Peyer's patch (tissue), 4 donors: ENCODE measurements at regions not wholly inside any gene's neighbourhood (a gene's known extent, or its start where the extent isn't known, plus 50 kb on each side); places are given as distances from the start of the nearest gene placed in this dataset.

Experiments used
- POLR2A ChIP-seq, 2 donors: fragments of 450-650 bp; IDR thresholded peaks; one replicate each; pipeline ENCODE4 v1.5.1; 2017; ENCODE audit warnings: antibody characterized with exemption in 2 of 2, mild to moderate bottlenecking in 2 of 2, moderate library complexity in 2 of 2
- TF ChIP-seq, protein P1 (sequence below), 6 experiments: fragments of 450-650 bp in 4 of 6; fragments of 200-600 bp in 2 of 6; sonication (generic) in 1 of 6; IDR thresholded peaks; one replicate each; pipeline ENCODE4 v1.5.1; 2017 to 2019; ENCODE audit warnings: antibody characterized with exemption in 6 of 6, mild to moderate bottlenecking in 3 of 6, moderate library complexity in 1 of 6

DNA sequence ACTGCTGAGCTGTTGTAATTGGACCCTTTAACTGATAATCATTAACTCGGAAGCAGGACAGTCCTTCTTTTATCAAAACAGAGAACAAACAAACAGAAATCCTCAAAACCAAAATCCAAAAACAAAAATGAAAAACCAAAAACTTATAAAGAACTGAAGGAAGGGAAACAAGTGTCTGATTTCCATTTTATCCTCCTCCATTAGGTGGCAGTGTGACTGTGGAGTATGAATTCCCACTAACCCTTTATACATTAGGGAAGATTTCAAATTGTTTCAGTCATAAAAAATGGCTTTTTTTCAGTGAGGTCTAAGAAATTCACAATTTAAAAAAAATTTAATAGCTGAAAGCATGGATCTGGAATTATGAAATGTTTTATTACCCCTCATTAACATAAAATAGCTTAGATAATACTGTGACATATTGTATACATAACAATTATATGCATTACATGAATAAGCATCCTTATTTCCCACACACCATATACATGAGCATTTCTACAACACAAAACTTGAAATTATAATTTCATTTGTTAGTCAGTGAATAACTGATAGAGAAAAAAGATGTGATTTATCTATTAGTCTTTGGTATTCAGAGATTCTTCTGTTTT lies 1074.3 kb upstream of the PCDH9 start:
- TF ChIP-seq, protein P1, sequence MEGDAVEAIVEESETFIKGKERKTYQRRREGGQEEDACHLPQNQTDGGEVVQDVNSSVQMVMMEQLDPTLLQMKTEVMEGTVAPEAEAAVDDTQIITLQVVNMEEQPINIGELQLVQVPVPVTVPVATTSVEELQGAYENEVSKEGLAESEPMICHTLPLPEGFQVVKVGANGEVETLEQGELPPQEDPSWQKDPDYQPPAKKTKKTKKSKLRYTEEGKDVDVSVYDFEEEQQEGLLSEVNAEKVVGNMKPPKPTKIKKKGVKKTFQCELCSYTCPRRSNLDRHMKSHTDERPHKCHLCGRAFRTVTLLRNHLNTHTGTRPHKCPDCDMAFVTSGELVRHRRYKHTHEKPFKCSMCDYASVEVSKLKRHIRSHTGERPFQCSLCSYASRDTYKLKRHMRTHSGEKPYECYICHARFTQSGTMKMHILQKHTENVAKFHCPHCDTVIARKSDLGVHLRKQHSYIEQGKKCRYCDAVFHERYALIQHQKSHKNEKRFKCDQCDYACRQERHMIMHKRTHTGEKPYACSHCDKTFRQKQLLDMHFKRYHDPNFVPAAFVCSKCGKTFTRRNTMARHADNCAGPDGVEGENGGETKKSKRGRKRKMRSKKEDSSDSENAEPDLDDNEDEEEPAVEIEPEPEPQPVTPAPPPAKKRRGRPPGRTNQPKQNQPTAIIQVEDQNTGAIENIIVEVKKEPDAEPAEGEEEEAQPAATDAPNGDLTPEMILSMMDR (IDR thresholded peaks at IDR 0.05), result peak in 4 of 6 experiments; percentile 21 to 41 (median 24)
- no peak for TF ChIP-seq POLR2A (IDR thresholded peaks at IDR 0.05)
